K562 (cell line): ENCODE measurements at regions not wholly inside any gene's neighbourhood (a gene's known extent, or its start where the extent isn't known, plus 50 kb on each side); places are given as distances from the start of the nearest gene placed in this dataset.

Experiments used
- CBX5 ChIP-seq: IDR thresholded peaks from 2 replicates; pipeline ENCODE4 v1.6.1; 2014; ENCODE audit warnings: low read depth, borderline replicate concordance
- E2F3 ChIP-seq: fragments of 250-450 bp; sonication (Bioruptor Pico); IDR thresholded peaks from 2 replicates; pipeline ENCODE4 v1.4.0; 2020; ENCODE audit warnings: mild to moderate bottlenecking
- NFYB ChIP-seq: IDR thresholded peaks from 2 replicates; pipeline ENCODE4 v1.6.1; 2011; ENCODE audit warnings: mild to moderate bottlenecking, moderate library complexity; ENCODE audit not compliant: insufficient read length; ENCODE audit errors: extremely low read depth
- XRCC5 ChIP-seq: fragments of 200-400 bp; formaldehyde crosslinking; IDR thresholded peaks from 2 replicates; pipeline ENCODE4 v1.6.1; 2017; ENCODE audit warnings: low read depth, mild to moderate bottlenecking, low read length
- YY1 ChIP-seq, 3 experiments: IDR thresholded peaks; 2 replicates each; pipeline ENCODE4 v1.6.1; 2011; ENCODE audit warnings: low read length in 2 of 3, mild to moderate bottlenecking in 2 of 3, moderate library complexity in 2 of 3, borderline replicate concordance in 1 of 3, control low read depth in 1 of 3, low read depth in 1 of 3; ENCODE audit not compliant: insufficient read depth in 3 of 3, insufficient replicate concordance in 2 of 3, control insufficient read depth in 1 of 3, insufficient read length in 1 of 3; ENCODE audit errors: extremely low read depth in 1 of 3
- ZNF274 ChIP-seq: IDR thresholded peaks from 2 replicates; pipeline ENCODE4 v1.6.1; 2011; ENCODE audit warnings: low read depth, mild to moderate bottlenecking, low read length, moderate library complexity, borderline replicate concordance
- ZNF76 ChIP-seq: fragments of 250-450 bp; sonication (Bioruptor Pico); IDR thresholded peaks from 2 replicates; pipeline ENCODE4 v1.4.0; 2020; ENCODE audit warnings: mild to moderate bottlenecking, moderate library complexity, borderline replicate concordance
- TF ChIP-seq, protein P1 (sequence below): fragments of 250-450 bp; sonication (Bioruptor Pico); IDR thresholded peaks from 2 replicates; pipeline ENCODE4 v1.8.0; 2022; ENCODE audit warnings: moderate library complexity, mild to moderate bottlenecking, inconsistent platforms
- TF ChIP-seq, protein P2 (sequence below): sonication (generic); formaldehyde crosslinking; IDR thresholded peaks from 2 replicates; pipeline ENCODE4 v1.8.0; 2022; ENCODE audit warnings: missing genetic modification reagents, mild to moderate bottlenecking, borderline replicate concordance
- TF ChIP-seq, protein P3 (sequence below): conservative IDR thresholded peaks from 2 replicates; pipeline ENCODE4 v1.6.1; 2011; ENCODE audit warnings: low read depth, mild to moderate bottlenecking, low read length; ENCODE audit not compliant: control insufficient read depth
- TF ChIP-seq, protein P4 (sequence below): sonication (generic); formaldehyde crosslinking; IDR thresholded peaks from 2 replicates; pipeline ENCODE4 v1.8.1; 2023; ENCODE audit warnings: mild to moderate bottlenecking, missing genetic modification reagents, moderate library complexity

DNA sequence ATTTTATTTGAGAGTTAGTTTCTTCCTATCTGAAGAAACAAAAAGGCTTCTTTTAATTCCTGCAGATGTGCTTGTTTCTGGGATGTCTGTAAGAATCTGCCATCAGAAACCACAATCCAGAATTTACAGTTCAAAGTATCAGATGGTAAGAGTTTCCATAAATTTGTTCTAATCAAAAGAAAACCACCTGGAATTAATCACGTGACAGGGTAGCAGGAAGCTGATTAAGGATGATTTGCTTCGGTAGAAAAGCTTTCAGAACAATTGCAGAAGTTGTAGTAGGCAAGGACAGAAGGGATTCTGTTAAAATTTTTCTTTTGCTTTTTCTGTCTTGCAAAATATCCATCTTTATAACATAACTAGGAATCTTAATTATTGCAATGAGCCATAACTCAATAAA is 1975.1 kb upstream of the AGA start:
- TF ChIP-seq XRCC5 (no peak), NFYB (no peak), ZNF274 (no peak), CBX5 (no peak), ZNF76 (CRISPR knock-in tag) (no peak), YY1 (IDR thresholded peaks at IDR 0.05; ENCODE audit: borderline replicate concordance in 1 of 3, control insufficient read depth in 1 of 3, extremely low read depth in 1 of 3, insufficient read depth in 3 of 3, insufficient read length in 1 of 3, insufficient replicate concordance in 2 of 3, low read depth in 1 of 3, low read length in 2 of 3) (no peak), E2F3 (CRISPR knock-in tag) (no peak)
- TF ChIP-seq, protein P1, sequence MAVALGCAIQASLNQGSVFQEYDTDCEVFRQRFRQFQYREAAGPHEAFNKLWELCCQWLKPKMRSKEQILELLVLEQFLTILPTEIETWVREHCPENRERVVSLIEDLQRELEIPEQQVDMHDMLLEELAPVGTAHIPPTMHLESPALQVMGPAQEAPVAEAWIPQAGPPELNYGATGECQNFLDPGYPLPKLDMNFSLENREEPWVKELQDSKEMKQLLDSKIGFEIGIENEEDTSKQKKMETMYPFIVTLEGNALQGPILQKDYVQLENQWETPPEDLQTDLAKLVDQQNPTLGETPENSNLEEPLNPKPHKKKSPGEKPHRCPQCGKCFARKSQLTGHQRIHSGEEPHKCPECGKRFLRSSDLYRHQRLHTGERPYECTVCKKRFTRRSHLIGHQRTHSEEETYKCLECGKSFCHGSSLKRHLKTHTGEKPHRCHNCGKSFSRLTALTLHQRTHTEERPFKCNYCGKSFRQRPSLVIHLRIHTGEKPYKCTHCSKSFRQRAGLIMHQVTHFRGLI (CRISPR knock-in tag), result no peak
- TF ChIP-seq, protein P2, sequence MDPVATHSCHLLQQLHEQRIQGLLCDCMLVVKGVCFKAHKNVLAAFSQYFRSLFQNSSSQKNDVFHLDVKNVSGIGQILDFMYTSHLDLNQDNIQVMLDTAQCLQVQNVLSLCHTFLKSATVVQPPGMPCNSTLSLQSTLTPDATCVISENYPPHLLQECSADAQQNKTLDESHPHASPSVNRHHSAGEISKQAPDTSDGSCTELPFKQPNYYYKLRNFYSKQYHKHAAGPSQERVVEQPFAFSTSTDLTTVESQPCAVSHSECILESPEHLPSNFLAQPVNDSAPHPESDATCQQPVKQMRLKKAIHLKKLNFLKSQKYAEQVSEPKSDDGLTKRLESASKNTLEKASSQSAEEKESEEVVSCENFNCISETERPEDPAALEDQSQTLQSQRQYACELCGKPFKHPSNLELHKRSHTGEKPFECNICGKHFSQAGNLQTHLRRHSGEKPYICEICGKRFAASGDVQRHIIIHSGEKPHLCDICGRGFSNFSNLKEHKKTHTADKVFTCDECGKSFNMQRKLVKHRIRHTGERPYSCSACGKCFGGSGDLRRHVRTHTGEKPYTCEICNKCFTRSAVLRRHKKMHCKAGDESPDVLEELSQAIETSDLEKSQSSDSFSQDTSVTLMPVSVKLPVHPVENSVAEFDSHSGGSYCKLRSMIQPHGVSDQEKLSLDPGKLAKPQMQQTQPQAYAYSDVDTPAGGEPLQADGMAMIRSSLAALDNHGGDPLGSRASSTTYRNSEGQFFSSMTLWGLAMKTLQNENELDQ (CRISPR knock-in tag), result no peak
- TF ChIP-seq, protein P3, sequence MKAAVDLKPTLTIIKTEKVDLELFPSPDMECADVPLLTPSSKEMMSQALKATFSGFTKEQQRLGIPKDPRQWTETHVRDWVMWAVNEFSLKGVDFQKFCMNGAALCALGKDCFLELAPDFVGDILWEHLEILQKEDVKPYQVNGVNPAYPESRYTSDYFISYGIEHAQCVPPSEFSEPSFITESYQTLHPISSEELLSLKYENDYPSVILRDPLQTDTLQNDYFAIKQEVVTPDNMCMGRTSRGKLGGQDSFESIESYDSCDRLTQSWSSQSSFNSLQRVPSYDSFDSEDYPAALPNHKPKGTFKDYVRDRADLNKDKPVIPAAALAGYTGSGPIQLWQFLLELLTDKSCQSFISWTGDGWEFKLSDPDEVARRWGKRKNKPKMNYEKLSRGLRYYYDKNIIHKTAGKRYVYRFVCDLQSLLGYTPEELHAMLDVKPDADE, result no peak
- TF ChIP-seq, protein P4, sequence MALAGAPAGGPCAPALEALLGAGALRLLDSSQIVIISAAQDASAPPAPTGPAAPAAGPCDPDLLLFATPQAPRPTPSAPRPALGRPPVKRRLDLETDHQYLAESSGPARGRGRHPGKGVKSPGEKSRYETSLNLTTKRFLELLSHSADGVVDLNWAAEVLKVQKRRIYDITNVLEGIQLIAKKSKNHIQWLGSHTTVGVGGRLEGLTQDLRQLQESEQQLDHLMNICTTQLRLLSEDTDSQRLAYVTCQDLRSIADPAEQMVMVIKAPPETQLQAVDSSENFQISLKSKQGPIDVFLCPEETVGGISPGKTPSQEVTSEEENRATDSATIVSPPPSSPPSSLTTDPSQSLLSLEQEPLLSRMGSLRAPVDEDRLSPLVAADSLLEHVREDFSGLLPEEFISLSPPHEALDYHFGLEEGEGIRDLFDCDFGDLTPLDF (CRISPR knock-in tag), result no peak
